Activated T-helper 17 cell treated with anti-CD3 and anti-CD28 coated beads, Interleukin-2, amount 50 U/mL, for 72 hours (primary cell): ENCODE measurements at regions not wholly inside any gene's neighbourhood (a gene's known extent, or its start where the extent isn't known, plus 50 kb on each side); places are given as distances from the start of the nearest gene placed in this dataset.

Experiments used
- ATAC-seq: fragments of 150-1000 bp; cut with Tn5 transposase; replicated peaks from 2 replicates; pipeline ENCODE4 v1.10.0; 2021; ENCODE audit warnings: mild to moderate bottlenecking, moderate library complexity
- H3K27ac Mint-ChIP-seq: one replicate; pipeline ENCODE4 v1.8.0; 2022; ENCODE audit warnings: mixed read lengths
- H3K27me3 Mint-ChIP-seq: one replicate; pipeline ENCODE4 v1.8.0; 2022; ENCODE audit warnings: mixed read lengths
- H3K36me3 Mint-ChIP-seq: one replicate; pipeline ENCODE4 v1.8.0; 2022; ENCODE audit warnings: low read depth, mild to moderate bottlenecking, mixed read lengths
- H3K4me1 Mint-ChIP-seq: one replicate; pipeline ENCODE4 v1.8.0; 2022; ENCODE audit warnings: mixed read lengths
- H3K4me3 Mint-ChIP-seq: one replicate; pipeline ENCODE4 v1.8.0; 2022; ENCODE audit warnings: mild to moderate bottlenecking, mixed read lengths
- H3K9me3 Mint-ChIP-seq: one replicate; pipeline ENCODE4 v1.8.0; 2022; ENCODE audit warnings: mixed read lengths

DNA sequence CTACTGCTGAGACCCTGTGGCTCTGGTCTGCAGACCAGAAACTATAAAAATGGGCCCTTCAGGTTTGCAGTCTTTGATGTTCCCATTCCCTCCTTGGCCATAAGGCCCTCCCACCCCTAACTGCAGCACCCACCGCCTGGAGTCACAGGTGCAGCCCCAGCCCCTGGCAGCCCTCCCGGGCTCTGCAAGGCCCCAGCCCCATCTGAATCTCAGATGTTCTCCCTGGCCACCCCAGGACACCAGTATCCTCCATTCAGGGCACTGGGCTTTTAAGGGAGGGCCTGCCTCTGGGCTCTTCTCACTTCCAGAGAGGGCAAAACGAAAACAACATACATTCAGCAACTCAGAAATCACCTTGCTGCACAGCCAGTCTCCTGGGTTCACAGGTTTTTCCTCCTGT is 107.7 kb upstream of the RET start:
- no peak for ATAC-seq
- no peak overlapping the region for H3K27ac Mint-ChIP-seq
- H3K36me3 Mint-ChIP-seq: no peaks in the 10 kb centered on the region
- H3K27me3 Mint-ChIP-seq: peaks cover 5% of the 10 kb centered on the region
- H3K4me3 Mint-ChIP-seq: no peak overlapping the region
- no peaks in the 10 kb centered on the region for H3K4me1 Mint-ChIP-seq
- H3K9me3 Mint-ChIP-seq: no peaks in the 10 kb centered on the region

DNA sequence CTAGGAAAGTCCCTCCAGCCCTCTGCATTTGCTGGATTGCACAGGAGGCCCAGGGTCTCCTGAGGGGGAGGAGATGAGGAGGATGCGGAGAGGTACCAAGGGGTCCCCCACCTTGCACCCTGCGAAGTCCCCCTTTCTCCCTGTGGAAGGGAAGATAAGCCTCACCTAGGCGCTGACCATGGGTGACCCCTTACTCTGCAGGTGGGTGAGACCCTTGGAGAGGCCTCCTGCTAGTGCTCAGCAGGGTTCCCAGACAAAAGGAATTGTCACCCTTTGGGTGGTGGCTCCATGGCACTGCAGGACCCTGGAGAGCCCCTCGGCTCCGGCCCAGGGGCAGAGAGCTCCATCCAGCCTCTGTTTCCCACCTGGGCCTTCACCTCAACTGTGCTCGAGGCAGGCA is 107.0 kb upstream of the RET start:
- no peak overlapping the region for H3K27ac Mint-ChIP-seq
- H3K36me3 Mint-ChIP-seq: no peaks in the 10 kb centered on the region
- no peak for ATAC-seq
- peaks cover 5% of the 10 kb centered on the region for H3K27me3 Mint-ChIP-seq
- no peak overlapping the region for H3K4me3 Mint-ChIP-seq
- no peaks in the 10 kb centered on the region for H3K9me3 Mint-ChIP-seq
- H3K4me1 Mint-ChIP-seq: no peaks in the 10 kb centered on the region

DNA sequence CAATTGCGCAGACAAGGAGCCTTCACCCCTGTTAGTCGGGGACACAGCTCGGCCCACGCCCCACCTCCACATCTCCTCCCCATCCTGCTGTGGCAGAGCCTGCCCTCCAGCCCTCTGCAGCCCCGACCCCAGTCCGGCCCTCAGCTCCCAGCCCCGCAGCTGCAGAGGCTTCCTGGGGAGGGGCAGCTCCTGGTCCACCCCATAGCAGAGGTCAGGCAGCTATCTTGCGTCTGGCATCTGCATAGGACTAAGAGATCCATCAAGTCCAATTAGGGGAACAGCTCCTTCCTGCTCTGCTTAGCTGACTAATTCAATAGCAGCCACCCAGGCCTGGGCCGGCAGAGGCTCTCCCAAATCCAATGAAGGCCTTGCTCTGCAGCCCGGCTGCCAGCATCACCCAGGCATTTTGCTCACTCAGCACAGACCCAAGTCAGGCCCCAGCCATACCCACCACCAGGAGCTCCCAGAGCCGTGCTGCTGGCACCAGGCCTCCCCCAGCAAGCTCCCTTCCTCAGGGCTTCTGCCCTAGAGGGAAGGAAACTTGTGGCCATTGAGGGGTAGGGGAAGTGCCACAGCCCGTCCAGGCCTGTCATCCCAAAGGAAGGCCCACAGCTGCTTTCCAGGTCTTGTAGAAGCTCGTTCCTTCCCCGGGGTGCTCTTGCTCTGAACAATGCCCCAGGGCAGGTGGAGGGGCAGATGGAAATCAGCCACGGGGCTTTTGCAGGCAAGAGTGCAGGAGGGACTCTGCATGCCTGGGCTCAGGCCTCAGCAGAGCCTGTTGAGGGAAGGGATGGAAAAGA is 106.2 kb upstream of the RET start:
- Mint-ChIP-seq H3K4me1 (no peaks in the 10 kb centered on the region), H3K27ac (no peak overlapping the region), H3K27me3 (peaks cover 5% of the 10 kb centered on the region), H3K36me3 (no peaks in the 10 kb centered on the region), H3K4me3 (no peak overlapping the region), H3K9me3 (no peaks in the 10 kb centered on the region)
- no peak for ATAC-seq

DNA sequence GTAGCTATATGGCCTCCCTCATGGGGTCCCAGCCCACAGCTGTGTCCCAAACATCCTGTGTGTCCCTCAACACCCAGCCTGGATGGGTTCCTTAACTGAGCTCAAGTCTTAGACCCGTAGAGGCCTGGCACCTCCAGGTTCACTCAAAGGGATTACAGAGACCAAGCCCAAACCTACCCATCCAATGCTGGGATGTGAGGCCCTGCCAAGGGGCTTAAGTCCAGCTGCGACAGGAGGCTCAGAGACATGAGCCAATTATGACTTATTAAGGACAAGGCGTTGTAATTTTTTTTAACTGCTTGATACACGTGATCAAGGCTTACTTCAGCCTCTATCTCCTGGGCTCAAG is 105.6 kb upstream of the RET start:
- no peaks in the 10 kb centered on the region for H3K9me3 Mint-ChIP-seq
- no peak for ATAC-seq
- H3K36me3 Mint-ChIP-seq: no peaks in the 10 kb centered on the region
- no peak overlapping the region for H3K4me3 Mint-ChIP-seq
- H3K27ac Mint-ChIP-seq: no peak overlapping the region
- H3K27me3 Mint-ChIP-seq: peaks cover 5% of the 10 kb centered on the region
- no peaks in the 10 kb centered on the region for H3K4me1 Mint-ChIP-seq

DNA sequence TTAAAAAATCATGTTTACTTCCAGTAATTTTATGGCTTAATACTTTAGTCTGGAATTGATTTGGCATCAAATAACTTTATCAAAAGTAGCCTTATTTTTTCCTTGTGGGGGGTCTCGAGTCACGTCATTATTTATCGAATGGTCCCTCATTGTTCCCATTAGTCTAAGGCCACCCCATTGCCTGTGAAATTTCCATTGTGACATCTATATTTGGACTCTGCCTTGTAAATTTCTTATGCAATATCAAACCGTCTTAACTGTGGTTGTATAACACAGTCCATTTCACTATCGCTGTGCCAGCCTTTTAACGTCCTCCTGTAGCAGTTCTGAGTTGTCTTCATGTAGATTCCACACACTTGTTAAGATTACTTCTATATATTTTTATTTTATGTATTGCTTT is 103.9 kb upstream of the RET start:
- H3K27me3 Mint-ChIP-seq: peaks cover 4% of the 10 kb centered on the region
- no peaks in the 10 kb centered on the region for H3K9me3 Mint-ChIP-seq
- no peak for ATAC-seq
- H3K36me3 Mint-ChIP-seq: no peaks in the 10 kb centered on the region
- H3K4me3 Mint-ChIP-seq: no peak overlapping the region
- no peak overlapping the region for H3K27ac Mint-ChIP-seq
- no peaks in the 10 kb centered on the region for H3K4me1 Mint-ChIP-seq

DNA sequence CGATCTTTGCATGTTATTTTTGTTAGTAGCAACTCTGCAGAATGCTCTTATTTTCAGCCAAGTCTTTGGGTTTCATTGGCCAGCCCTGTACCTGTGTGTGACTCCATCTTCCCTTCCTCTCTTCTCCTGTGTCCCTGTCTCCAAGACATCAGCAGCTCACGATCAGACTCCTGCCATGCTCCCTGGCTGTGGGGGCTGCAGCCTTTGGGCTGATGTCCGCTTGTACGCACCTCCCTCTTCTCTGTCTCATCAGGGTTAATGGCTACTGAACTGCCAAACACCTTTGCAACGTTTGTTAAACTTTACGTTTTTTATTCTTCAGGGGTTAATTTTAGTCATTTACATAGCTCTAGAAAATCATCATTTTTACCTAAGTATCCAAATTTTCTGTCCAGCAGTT is 103.5 kb upstream of the RET start:
- Mint-ChIP-seq H3K4me1 (no peaks in the 10 kb centered on the region), H3K9me3 (no peaks in the 10 kb centered on the region), H3K27ac (no peak overlapping the region), H3K4me3 (no peak overlapping the region), H3K36me3 (no peaks in the 10 kb centered on the region), H3K27me3 (no peaks in the 10 kb centered on the region)
- ATAC-seq: no peak

DNA sequence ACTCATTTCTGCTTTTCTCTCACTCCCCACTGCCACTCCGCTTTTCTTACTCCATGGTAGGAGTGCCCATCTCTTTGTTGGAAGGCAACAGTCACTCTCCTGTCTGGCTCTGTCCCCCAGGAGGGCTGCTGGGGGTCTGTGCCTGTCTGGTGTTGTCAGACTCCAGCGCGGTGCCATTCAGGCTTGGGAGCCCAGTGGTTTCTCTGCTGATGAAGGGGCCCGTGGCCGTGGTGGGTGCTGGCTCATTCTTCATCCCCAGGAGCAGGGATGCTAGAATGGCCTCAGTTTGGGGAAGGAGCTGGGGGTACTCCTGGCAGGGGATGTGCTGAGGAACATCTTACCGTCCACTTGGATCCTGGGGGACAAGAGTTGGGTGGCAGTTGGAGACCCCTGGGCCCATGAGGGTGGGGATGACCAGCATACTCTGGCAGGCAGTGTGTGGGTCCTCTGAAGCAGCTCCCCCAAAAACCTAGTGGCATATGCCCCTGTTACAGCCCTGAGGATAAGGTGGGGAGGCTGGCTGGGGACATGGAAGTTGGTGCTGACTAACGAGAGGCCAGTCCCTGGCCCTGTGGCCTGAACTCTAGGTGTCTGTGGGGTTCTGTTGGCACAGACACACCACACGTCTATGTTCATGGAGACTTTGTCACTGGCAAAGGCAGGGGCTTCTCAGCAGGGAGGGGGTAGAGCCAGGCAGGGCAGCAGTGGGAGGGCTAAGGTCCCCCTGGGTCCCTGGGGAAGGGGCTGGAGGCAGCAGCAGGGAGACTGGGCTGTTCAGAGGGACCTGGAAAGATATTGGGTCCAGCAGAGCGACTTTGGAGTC is 102.8 kb upstream of the RET start:
- no peak for ATAC-seq
- H3K4me1 Mint-ChIP-seq: no peaks in the 10 kb centered on the region
- H3K27me3 Mint-ChIP-seq: no peaks in the 10 kb centered on the region
- no peak overlapping the region for H3K4me3 Mint-ChIP-seq
- H3K27ac Mint-ChIP-seq: no peak overlapping the region
- H3K9me3 Mint-ChIP-seq: no peaks in the 10 kb centered on the region
- no peaks in the 10 kb centered on the region for H3K36me3 Mint-ChIP-seq

DNA sequence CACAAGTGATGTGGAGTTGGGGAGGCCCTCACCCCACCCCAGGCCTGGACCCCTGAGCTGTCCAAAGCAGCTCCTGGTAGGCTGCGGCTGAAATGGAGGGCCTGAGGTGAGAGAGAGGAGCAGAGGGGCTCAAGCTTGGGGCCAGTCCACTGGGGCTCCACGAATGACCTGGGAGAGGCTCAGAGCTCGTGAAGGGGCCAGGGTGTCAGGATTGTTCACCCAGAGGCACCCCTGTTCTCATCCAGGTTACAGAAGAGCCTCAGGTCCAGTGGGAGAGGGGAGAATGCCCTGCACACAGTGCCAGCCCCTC is 102.2 kb upstream of the RET start:
- Mint-ChIP-seq H3K27ac (no peak overlapping the region), H3K4me1 (no peaks in the 10 kb centered on the region), H3K9me3 (no peaks in the 10 kb centered on the region), H3K4me3 (no peak overlapping the region), H3K27me3 (no peaks in the 10 kb centered on the region), H3K36me3 (no peaks in the 10 kb centered on the region)
- ATAC-seq: no peak

DNA sequence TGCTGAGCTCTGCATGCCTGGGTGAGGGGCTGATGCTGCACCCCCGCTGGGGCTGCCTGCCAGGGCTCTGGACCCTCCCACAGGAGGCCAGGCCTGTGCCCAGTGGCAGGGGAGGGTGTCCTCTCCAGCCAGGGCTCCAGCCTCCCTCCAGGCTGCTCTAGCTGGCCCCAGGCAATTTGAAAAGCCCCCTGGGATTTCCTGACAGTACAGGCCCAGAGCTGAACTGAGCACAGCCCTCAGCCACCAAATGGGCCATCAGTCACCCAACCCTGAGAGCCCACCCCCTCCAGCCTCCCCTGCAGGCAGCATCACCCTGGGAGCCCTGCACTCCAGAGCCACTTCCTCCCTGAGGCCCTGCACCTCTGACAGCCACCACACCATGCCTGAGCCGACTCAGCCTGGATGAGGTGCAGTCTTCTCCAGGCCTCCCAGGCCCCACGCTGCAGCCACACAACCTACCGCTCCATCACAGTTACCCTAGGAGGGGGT is 101.8 kb upstream of the RET start:
- Mint-ChIP-seq H3K4me3 (no peak overlapping the region), H3K9me3 (no peaks in the 10 kb centered on the region), H3K27me3 (no peaks in the 10 kb centered on the region), H3K4me1 (no peaks in the 10 kb centered on the region), H3K36me3 (no peaks in the 10 kb centered on the region), H3K27ac (no peak overlapping the region)
- no peak for ATAC-seq

DNA sequence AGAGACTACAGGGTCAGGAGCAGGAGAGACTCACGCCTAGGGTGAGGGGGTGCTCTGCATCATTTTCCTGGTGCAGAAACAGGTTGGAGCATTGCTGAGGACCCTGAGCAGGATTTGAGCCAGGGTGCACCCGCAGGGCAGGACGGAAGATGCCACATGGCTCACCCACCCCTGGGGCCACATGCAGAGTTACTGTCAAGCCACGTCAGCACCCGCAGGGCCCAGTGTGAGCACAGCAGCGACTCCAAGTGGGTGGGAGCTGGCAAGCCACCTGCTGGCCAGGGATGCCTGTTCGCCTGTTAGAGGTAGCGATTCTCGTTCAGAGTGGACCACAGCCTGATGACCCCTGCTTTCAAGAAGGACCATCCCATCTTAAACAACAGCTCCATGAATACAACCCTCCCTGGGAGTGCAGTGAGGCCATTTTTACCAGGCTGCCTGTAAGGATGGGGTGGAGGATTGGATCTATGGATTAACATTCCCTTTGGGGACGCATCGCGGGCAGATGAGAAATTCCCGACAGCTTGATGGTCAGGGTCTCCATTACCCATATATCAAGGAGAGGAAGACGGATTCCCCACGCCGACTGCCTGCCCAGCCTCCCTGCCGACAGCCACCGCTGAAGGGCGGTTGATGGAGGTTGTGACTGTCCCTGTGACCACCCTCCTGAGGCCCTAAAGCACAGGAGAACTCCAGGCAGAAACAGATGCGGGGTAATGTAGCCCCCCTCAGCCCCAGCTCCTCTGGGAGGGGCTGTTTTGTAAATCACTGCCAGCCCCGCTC is 101.1 kb upstream of the RET start:
- Mint-ChIP-seq H3K9me3 (no peaks in the 10 kb centered on the region), H3K4me3 (no peak overlapping the region), H3K36me3 (no peaks in the 10 kb centered on the region), H3K27ac (no peak overlapping the region), H3K4me1 (no peaks in the 10 kb centered on the region), H3K27me3 (no peaks in the 10 kb centered on the region)
- ATAC-seq: no peak

DNA sequence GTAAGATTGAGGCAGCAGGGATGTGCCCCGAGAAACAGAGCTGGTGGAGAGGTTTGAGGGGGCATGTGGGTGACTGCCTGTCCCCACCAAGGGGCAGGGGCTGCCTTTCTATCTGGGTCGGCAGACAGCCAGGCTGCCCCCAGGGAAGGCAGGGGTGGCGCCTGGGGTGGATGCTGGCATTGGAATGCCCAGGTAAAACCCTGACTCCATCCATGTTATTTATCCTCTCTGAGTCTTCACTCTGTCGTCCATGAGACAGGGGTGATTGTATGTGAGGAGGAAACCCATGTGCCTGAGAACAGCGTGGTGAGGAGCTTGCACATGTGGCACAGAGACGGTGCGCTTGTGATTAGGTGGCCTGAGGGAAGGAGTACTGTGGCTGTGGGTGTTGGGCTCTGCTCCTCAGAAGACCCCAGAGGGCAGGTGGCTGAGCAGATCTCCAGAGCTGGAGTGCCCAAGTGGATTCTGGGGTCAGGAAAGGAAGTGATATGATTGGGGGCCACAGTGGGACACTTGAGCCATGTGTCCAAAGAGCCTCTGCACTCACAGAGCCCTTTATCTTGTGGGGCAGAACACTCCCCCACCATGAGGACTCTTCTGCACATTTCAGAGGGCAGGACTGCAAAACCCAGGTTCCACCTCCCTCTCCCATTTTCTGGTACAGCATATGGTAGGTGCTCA is 100.4 kb upstream of the RET start:
- Mint-ChIP-seq H3K4me1 (no peaks in the 10 kb centered on the region), H3K36me3 (no peaks in the 10 kb centered on the region), H3K9me3 (no peaks in the 10 kb centered on the region), H3K27me3 (no peaks in the 10 kb centered on the region), H3K27ac (no peak overlapping the region), H3K4me3 (no peak overlapping the region)
- no peak for ATAC-seq

DNA sequence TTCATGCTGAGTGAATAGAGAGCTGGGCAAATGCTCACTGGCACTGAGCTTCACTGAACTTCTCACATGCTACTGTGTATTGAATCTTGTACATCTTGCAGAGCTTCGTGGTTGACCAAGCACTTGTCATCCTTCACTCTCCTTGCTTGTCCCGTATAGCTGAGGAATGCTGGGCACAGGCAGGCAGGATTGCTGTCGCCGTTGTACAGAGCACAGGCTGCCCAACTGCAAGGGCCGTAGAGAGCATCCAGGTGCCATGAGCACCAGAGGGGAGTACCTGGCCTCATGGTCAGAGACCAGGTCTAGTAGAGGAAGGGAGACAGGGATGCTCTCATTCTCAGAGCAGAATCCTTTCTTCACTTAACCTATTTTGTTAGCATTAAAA is 99.8 kb upstream of the RET start:
- Mint-ChIP-seq H3K36me3 (no peaks in the 10 kb centered on the region), H3K4me3 (no peak overlapping the region), H3K27ac (no peak overlapping the region), H3K27me3 (no peaks in the 10 kb centered on the region), H3K9me3 (no peaks in the 10 kb centered on the region), H3K4me1 (no peaks in the 10 kb centered on the region)
- ATAC-seq: no peak

DNA sequence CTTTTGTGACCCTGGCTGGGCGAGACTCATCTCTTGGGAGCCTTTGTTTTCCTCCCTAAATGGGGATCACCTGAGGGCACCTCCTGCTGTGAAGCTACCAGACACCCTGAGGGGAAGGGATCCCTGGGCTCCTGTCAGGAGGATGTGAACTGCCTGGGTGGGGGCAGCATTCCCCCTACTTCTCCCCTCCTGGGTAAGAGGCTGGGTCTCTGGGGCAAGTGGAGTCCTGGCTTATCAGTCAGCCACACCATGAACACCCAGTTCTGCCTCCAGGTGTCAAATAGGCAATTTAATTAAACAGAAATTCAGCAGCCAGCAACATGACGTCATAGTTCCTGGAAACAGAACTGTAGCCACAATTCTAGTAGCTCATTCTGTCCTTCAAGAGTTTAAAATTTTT is 97.7 kb upstream of the RET start:
- Mint-ChIP-seq H3K27me3 (no peaks in the 10 kb centered on the region), H3K4me3 (no peak overlapping the region), H3K4me1 (no peaks in the 10 kb centered on the region), H3K36me3 (no peaks in the 10 kb centered on the region), H3K27ac (no peak overlapping the region), H3K9me3 (no peaks in the 10 kb centered on the region)
- no peak for ATAC-seq

DNA sequence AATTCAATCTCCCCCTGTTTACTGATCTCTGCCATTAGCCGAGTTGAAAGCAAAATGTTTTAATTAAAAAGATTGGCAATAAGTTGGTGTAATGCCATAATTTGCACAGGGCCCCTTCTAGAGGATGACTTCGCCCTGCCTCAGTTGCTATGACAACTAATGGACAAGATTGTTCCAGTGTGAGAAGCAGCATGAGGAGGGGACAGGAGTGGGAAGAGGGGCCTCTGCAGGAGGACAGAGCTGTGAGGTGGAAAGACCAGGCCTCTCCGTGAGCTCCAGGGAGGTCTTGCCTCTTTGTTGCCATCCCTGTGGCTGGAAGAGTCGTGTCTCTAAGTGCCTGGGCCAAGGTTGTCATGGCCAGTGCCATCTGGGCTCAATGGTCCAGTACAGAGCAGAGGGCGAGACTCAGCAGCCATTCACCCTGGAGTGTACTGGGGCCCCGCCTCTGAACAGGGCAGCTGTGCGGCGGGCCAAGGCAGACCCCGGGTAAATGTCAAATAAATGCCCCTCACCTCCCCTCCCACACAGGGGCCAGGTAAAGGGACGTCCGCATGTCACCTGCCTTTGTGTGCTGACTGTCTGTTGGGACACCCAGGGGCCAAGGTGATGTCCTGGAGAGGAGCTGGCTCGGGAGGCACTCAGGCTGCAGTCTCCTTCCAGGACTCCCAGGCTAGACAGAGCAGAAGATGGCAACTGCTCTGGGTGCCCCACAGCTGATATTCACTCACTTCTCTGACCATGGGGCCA is 97.0 kb upstream of the RET start:
- Mint-ChIP-seq H3K9me3 (no peaks in the 10 kb centered on the region), H3K4me1 (no peaks in the 10 kb centered on the region), H3K4me3 (no peak overlapping the region), H3K27ac (no peak overlapping the region), H3K36me3 (no peaks in the 10 kb centered on the region), H3K27me3 (no peaks in the 10 kb centered on the region)
- no peak for ATAC-seq
